Mesendoderm (in vitro differentiated cells): ENCODE measurements at regions not wholly inside any gene's neighbourhood (a gene's known extent, or its start where the extent isn't known, plus 50 kb on each side); places are given as distances from the start of the nearest gene placed in this dataset.

Source experiments
- DNase-seq: peaks from one replicate; pipeline ENCODE4 v3.0.0; 2013
- H2AK5ac ChIP-seq: 2 replicates; pipeline ENCODE4 v1.6.1; 2013; ENCODE audit warnings: low read length, inconsistent platforms
- H2BK120ac ChIP-seq: 2 replicates; pipeline ENCODE4 v1.6.1; 2013; ENCODE audit warnings: low read depth, mild to moderate bottlenecking, low read length, moderate library complexity, mixed read lengths
- H2BK15ac ChIP-seq: replicated peaks from 2 replicates; pipeline ENCODE4 v1.6.1; 2013; ENCODE audit warnings: low read depth, mild to moderate bottlenecking, moderate library complexity
- H2BK5ac ChIP-seq: 2 replicates; pipeline ENCODE4 v1.6.1; 2013; ENCODE audit warnings: low read length, inconsistent platforms
- H3K18ac ChIP-seq: 2 replicates; pipeline ENCODE4 v1.6.1; 2013; ENCODE audit warnings: mild to moderate bottlenecking, low read length, mixed read lengths
- H3K23ac ChIP-seq: one replicate; pipeline ENCODE4 v1.6.1; 2013; ENCODE audit warnings: low read length
- H3K27ac ChIP-seq: 2 replicates; pipeline ENCODE4 v1.5.1; 2013; ENCODE audit warnings: low read depth, mild to moderate bottlenecking, inconsistent platforms, low read length, moderate library complexity
- H3K27me3 ChIP-seq: 2 replicates; pipeline ENCODE4 v1.6.1; 2013; ENCODE audit warnings: low read length, control low read depth, mild to moderate bottlenecking, inconsistent platforms; ENCODE audit not compliant: insufficient read depth, poor library complexity
- H3K36me3 ChIP-seq: 2 replicates; pipeline ENCODE4 v1.6.1; 2013; ENCODE audit warnings: low read length, inconsistent platforms; ENCODE audit not compliant: control insufficient read depth, insufficient read depth
- H3K4ac ChIP-seq: one replicate; pipeline ENCODE4 v1.6.1; 2013; ENCODE audit warnings: low read depth, mild to moderate bottlenecking, low read length, moderate library complexity
- H3K4me1 ChIP-seq: 2 replicates; pipeline ENCODE4 v1.6.1; 2013; ENCODE audit warnings: low read depth, low read length, inconsistent platforms; ENCODE audit not compliant: control insufficient read depth
- H3K4me2 ChIP-seq: 2 replicates; pipeline ENCODE4 v1.6.1; 2013; ENCODE audit warnings: low read length
- H3K4me3 ChIP-seq: 2 replicates; pipeline ENCODE4 v1.5.1; 2013; ENCODE audit warnings: mild to moderate bottlenecking, low read length
- H3K56ac ChIP-seq: one replicate; pipeline ENCODE4 v1.6.1; 2013; ENCODE audit warnings: low read length
- H3K79me1 ChIP-seq: 2 replicates; pipeline ENCODE4 v1.6.1; 2013; ENCODE audit warnings: low read length, inconsistent platforms
- H3K79me2 ChIP-seq: 2 replicates; pipeline ENCODE4 v1.6.1; 2013; ENCODE audit warnings: mild to moderate bottlenecking, low read length; ENCODE audit not compliant: control insufficient read depth, insufficient read depth
- H3K9ac ChIP-seq: 2 replicates; pipeline ENCODE4 v1.6.1; 2013; ENCODE audit warnings: low read length, inconsistent platforms
- H4K5ac ChIP-seq: one replicate; pipeline ENCODE4 v1.6.1; 2013; ENCODE audit warnings: low read length
- H4K8ac ChIP-seq: one replicate; pipeline ENCODE4 v1.6.1; 2013; ENCODE audit warnings: low read depth, mild to moderate bottlenecking, control low read depth, low read length, moderate library complexity
- WGBS: extraction: QIAGEN DNeasy Blood & Tissue Kit; methylation state at CpG from one replicate; pipeline ENCODE4 v1.1.7; 2013; ENCODE audit warnings: low lambda C conversion rate, missing lambda C conversion rate; ENCODE audit not compliant: insufficient coverage; ENCODE audit errors: extremely low coverage; 5-methylcytosine and 5-hydroxymethylcytosine counted together

- Histone ChIP-seq H4K5ac (peak overlapping the region; percentile 73), H3K27me3 (no peaks in the 10 kb centered on the region), H3K56ac (peak overlapping the region; percentile 75), H4K8ac (no peak overlapping the region), H3K23ac (no peak overlapping the region), H3K4me3 (no peak overlapping the region), H3K79me1 (peaks cover 2% of the 10 kb centered on the region), H3K4me2 (no peak overlapping the region), H3K36me3 (no peaks in the 10 kb centered on the region), H3K4ac (peak overlapping the region; percentile 58), H2BK15ac (peak overlapping the region; percentile 2), H2BK5ac (peak overlapping the region; percentile 78), H3K79me2 (no peaks in the 10 kb centered on the region), H3K4me1 (peaks cover 28% of the 10 kb centered on the region), H3K18ac (peak overlapping the region; percentile 55), H3K9ac (no peak overlapping the region), H2AK5ac (peak overlapping the region; percentile 99), H3K27ac (no peak overlapping the region), H2BK120ac (peak overlapping the region; percentile 70)
- no CpG with 5 or more reads among the region's 4 CpGs for WGBS
- no peak for DNase-seq
These were observed 154.2 kb upstream of the PARP11 start for GRCh38 chr12:4027412-4027811.

GRCh38 chr12:4026517-4026916 is 153.3 kb upstream of the PARP11 start:
- Histone ChIP-seq H3K4me1 (peaks cover 26% of the 10 kb centered on the region), H2AK5ac (peak overlapping the region; percentile 90), H2BK5ac (peak overlapping the region; percentile 61), H3K23ac (no peak overlapping the region), H3K18ac (peak overlapping the region; percentile 69), H3K4me3 (no peak overlapping the region), H3K27me3 (no peaks in the 10 kb centered on the region), H2BK15ac (peak overlapping the region; percentile 7), H3K36me3 (no peaks in the 10 kb centered on the region), H3K56ac (peak overlapping the region; percentile 88), H4K8ac (no peak overlapping the region), H3K79me2 (no peaks in the 10 kb centered on the region), H3K4ac (peak overlapping the region; percentile 58), H2BK120ac (peak overlapping the region; percentile 70), H3K4me2 (no peak overlapping the region), H4K5ac (no peak overlapping the region), H3K79me1 (peaks cover 2% of the 10 kb centered on the region), H3K9ac (peak overlapping the region; percentile 66), H3K27ac (peak overlapping the region; percentile 96)
- WGBS, result no CpG with 5 or more reads among the region's 7 CpGs
- no peak for DNase-seq

- Histone ChIP-seq H2BK5ac (peak overlapping the region; percentile 96), H3K79me1 (peaks cover 2% of the 10 kb centered on the region), H2BK15ac (peak overlapping the region; percentile 7), H2BK120ac (peak overlapping the region; percentile 70), H3K4me3 (no peak overlapping the region), H3K9ac (peak overlapping the region; percentile 66), H3K4me1 (peaks cover 26% of the 10 kb centered on the region), H3K56ac (peak overlapping the region; percentile 88), H3K4ac (peak overlapping the region; percentile 58), H3K18ac (peak overlapping the region; percentile 69), H3K79me2 (no peaks in the 10 kb centered on the region), H3K4me2 (peak overlapping the region; percentile 13), H4K8ac (no peak overlapping the region), H2AK5ac (peak overlapping the region; percentile 87), H3K27ac (peak overlapping the region; percentile 96), H4K5ac (no peak overlapping the region), H3K27me3 (no peaks in the 10 kb centered on the region), H3K23ac (no peak overlapping the region), H3K36me3 (no peaks in the 10 kb centered on the region)
- WGBS, result no CpG with 5 or more reads among the region's 10 CpGs
- no peak for DNase-seq
These were observed 152.8 kb upstream of the PARP11 start for GRCh38 chr12:4026020-4026358.

- peaks cover 2% of the 10 kb centered on the region for H3K79me1 ChIP-seq
- peak overlapping the region; percentile 66 for H3K9ac ChIP-seq
- H2BK120ac ChIP-seq, result peak overlapping the region; percentile 95
- WGBS, result no CpG with 5 or more reads among the region's 20 CpGs
- peak overlapping the region; percentile 96 for H2BK5ac ChIP-seq
- H3K79me2 ChIP-seq, result no peaks in the 10 kb centered on the region
- H3K36me3 ChIP-seq, result no peaks in the 10 kb centered on the region
- peak overlapping the region; percentile 88 for H3K56ac ChIP-seq
- H4K5ac ChIP-seq, result no peak overlapping the region
- H3K18ac ChIP-seq, result peak overlapping the region; percentile 83
- H3K27me3 ChIP-seq, result no peaks in the 10 kb centered on the region
- peak overlapping the region; percentile 58 for H3K4ac ChIP-seq
- H3K4me1 ChIP-seq, result peaks cover 24% of the 10 kb centered on the region
- H3K27ac ChIP-seq, result peak overlapping the region; percentile 96
- H4K8ac ChIP-seq, result no peak overlapping the region
- peak; percentile 95 for DNase-seq
- H2AK5ac ChIP-seq, result no peak overlapping the region
- H3K23ac ChIP-seq, result no peak overlapping the region
- H3K4me2 ChIP-seq, result peak overlapping the region; percentile 5
- no peak overlapping the region for H2BK15ac ChIP-seq
- H3K4me3 ChIP-seq, result no peak overlapping the region
These were observed 152.2 kb upstream of the PARP11 start for GRCh38 chr12:4025181-4026019.

- Histone ChIP-seq H3K9ac (peak overlapping the region; percentile 56), H3K79me1 (peaks cover 2% of the 10 kb centered on the region), H2BK15ac (no peak overlapping the region), H4K8ac (no peak overlapping the region), H3K4me3 (no peak overlapping the region), H3K4me2 (no peak overlapping the region), H2BK120ac (peak overlapping the region; percentile 95), H2AK5ac (peak overlapping the region; percentile 8), H3K18ac (peak overlapping the region; percentile 83), H3K4ac (peak overlapping the region; percentile 56), H3K27me3 (no peaks in the 10 kb centered on the region), H3K56ac (peak overlapping the region; percentile 88), H3K4me1 (peaks cover 22% of the 10 kb centered on the region), H3K23ac (no peak overlapping the region), H3K36me3 (no peaks in the 10 kb centered on the region), H2BK5ac (peak overlapping the region; percentile 77), H4K5ac (no peak overlapping the region), H3K27ac (peak overlapping the region; percentile 96), H3K79me2 (no peaks in the 10 kb centered on the region)
- DNase-seq, result peak; percentile 69
- no CpG with 5 or more reads among the region's 7 CpGs for WGBS
These were observed 151.5 kb upstream of the PARP11 start for GRCh38 chr12:4024701-4025100.
